GM12891 (cell line): ENCODE measurements at regions not wholly inside any gene's neighbourhood (a gene's known extent, or its start where the extent isn't known, plus 50 kb on each side); places are given as distances from the start of the nearest gene placed in this dataset.

Experiments
- PAX5 ChIP-seq: IDR thresholded peaks from 2 replicates; pipeline ENCODE4 v1.6.1; 2011; ENCODE audit warnings: low read length, moderate library complexity, mild to moderate bottlenecking; ENCODE audit not compliant: insufficient read depth, severe bottlenecking
- POLR2A ChIP-seq: IDR thresholded peaks from 2 replicates; pipeline ENCODE4 v1.6.1; 2011; ENCODE audit warnings: low read depth, low read length, control low read depth
- POLR2AphosphoS5 ChIP-seq: IDR thresholded peaks from 2 replicates; pipeline ENCODE4 v1.6.1; 2011; ENCODE audit warnings: low read depth, low read length, control low read depth
- SPI1 ChIP-seq: IDR thresholded peaks from 2 replicates; pipeline ENCODE4 v1.6.1; 2011; ENCODE audit warnings: low read depth, low read length, control low read depth
- TAF1 ChIP-seq: IDR thresholded peaks from 2 replicates; pipeline ENCODE4 v1.6.1; 2011; ENCODE audit warnings: low read depth, low read length, control low read depth

GRCh38 chr13:53321296-53321801 lies 292.7 kb downstream of the OLFM4 start:
- TF ChIP-seq SPI1 (no peak), POLR2AphosphoS5 (no peak), PAX5 (no peak), POLR2A (no peak), TAF1 (no peak)
